RWPE1 (cell line): ENCODE measurements at regions not wholly inside any gene's neighbourhood (a gene's known extent, or its start where the extent isn't known, plus 50 kb on each side); places are given as distances from the start of the nearest gene placed in this dataset.

Experiments used
- CTCF ChIA-PET: fragments of 350-600 bp; sonication (Branson Sonifier 250); formaldehyde crosslinking; extraction: SDS; loops from one replicate; lab custom pipeline; 2021; lab: Yijun Ruan, JAX
- POLR2A ChIA-PET: fragments of 400-600 bp; formaldehyde crosslinking; extraction: SDS; loops from one replicate; lab custom pipeline; 2020; ENCODE audit warnings: antibody characterized with exemption; ENCODE audit not compliant: low non-redundant PET; lab: Yijun Ruan, JAX
- DNase-seq: peaks from one replicate; pipeline ENCODE4 v3.0.0; 2012; ENCODE audit warnings: low spot score
- H3K27ac ChIP-seq: fragments of 450-650 bp; 2 replicates; pipeline ENCODE4 v1.5.1; 2017
- TF ChIP-seq, protein P1 (sequence below): fragments of 450-650 bp; conservative IDR thresholded peaks from 2 replicates; pipeline ENCODE4 v1.5.1; 2017; ENCODE audit warnings: low read depth, mild to moderate bottlenecking

DNA sequence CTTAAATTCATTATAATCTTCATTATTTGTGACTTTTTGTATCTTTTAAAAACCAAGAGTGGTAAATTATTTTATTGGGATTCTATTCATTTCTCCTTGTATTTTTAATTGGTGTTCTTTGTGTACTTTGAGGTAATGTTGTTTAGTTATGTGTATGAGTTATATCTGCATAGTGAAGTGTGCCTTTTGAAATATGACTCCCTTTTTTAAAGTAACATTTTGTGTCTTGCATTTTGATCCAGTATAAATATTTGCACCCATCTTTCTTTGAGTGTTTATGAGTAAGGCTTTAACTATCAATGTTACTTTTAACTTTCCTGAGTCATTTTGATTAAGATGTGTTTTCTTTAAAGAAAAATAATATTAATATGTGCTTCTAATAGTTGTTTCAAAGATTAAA, 90.0 kb upstream of the MYOCD start:
- ChIA-PET CTCF (no interaction called here), POLR2A (no interaction called here)
- TF ChIP-seq, protein P1, sequence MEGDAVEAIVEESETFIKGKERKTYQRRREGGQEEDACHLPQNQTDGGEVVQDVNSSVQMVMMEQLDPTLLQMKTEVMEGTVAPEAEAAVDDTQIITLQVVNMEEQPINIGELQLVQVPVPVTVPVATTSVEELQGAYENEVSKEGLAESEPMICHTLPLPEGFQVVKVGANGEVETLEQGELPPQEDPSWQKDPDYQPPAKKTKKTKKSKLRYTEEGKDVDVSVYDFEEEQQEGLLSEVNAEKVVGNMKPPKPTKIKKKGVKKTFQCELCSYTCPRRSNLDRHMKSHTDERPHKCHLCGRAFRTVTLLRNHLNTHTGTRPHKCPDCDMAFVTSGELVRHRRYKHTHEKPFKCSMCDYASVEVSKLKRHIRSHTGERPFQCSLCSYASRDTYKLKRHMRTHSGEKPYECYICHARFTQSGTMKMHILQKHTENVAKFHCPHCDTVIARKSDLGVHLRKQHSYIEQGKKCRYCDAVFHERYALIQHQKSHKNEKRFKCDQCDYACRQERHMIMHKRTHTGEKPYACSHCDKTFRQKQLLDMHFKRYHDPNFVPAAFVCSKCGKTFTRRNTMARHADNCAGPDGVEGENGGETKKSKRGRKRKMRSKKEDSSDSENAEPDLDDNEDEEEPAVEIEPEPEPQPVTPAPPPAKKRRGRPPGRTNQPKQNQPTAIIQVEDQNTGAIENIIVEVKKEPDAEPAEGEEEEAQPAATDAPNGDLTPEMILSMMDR, result no peak
- H3K27ac ChIP-seq, result no peak overlapping the region
- no peak for DNase-seq

DNA sequence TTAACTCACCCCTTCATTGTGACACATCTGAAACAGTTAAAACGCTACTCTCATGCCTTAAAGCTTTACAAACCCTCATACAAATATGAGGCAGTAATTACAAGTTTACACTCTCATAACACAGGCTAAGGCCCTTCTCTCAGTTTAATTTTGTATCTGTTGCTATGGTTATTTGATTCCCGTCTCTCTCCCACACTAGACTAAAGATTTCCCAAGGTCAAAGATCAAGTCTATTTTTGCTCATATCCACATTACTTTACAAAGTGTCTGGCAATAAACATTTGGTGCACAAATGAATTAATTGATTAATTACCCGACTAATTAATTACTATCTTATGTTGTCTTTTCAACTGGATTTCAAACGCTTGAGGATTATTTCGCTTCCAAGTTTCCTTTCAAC, 86.4 kb upstream of the MYOCD start:
- TF ChIP-seq, protein P1, result no peak
- ChIA-PET POLR2A (no interaction called here), CTCF (interaction anchor here (0.7 kb wide), 1 partner anchor 1189 kb away, joined by 3 read pairs; no protein-coding TSS in a partner anchor)
- H3K27ac ChIP-seq, result no peak overlapping the region
- no peak for DNase-seq

DNA sequence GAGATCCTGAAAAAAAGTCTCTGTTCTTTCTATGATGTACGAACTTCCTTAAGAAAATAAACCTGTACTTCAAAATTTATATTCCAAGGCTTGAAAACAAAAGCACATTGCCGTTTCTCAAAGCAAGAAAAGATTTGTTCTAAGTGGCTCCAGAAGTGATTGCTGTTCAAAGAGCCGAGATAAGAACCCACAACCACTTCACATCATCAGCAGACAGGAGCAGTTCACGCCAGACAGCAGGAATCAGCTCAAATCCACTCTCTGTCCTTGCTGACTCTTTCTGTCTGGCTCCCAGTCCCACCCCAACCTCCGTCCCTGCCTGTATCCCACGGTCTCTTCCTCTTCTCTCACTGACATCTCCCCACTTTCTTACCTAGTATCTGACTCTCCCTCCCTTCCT, 85.0 kb upstream of the MYOCD start:
- DNase-seq, result no peak
- ChIA-PET CTCF (no interaction called here), POLR2A (no interaction called here)
- TF ChIP-seq, protein P1, result no peak
- no peak overlapping the region for H3K27ac ChIP-seq

DNA sequence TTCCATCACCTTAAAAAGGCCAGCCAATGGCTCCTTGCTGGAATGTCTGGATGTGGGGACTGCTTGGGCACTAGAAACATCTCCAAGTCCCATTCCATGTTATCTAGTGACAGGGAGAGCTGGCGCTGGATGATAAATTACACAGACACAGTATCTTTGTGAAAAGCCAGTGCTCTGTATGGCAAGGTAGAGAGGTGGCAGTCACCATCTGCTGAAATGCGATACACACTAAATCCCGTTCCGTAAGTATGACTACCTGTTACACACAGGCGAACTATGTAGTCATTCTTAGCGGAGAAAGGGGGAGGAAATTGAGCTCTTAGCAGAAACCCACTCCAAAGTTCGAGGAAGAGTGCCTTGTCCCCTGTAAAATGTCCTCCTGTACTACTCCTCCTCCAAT, 81.0 kb upstream of the MYOCD start:
- TF ChIP-seq, protein P1, result no peak
- CTCF ChIA-PET, result no interaction called here
- POLR2A ChIA-PET, result no interaction called here
- no peak for DNase-seq
- no peak overlapping the region for H3K27ac ChIP-seq

DNA sequence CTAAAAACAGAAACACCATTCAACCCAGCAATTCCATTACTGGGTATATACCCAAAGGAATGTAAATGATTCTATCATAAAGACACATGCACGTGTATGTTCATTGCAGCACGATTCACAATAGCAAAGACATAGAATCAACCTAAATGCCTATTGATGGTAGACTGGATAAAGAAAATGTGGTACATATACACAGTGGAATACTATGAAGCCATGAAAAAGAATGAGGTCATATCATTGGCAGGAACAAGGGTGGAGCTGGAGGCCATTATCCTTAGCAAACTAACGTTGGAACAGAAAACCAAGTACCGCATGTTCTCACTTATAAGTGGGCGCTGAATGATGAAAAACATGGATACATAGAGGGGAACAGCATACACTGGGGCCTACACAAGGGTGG, 77.2 kb upstream of the MYOCD start:
- no peak for DNase-seq
- ChIA-PET POLR2A (no interaction called here), CTCF (no interaction called here)
- TF ChIP-seq, protein P1, result no peak
- H3K27ac ChIP-seq, result no peak overlapping the region

DNA sequence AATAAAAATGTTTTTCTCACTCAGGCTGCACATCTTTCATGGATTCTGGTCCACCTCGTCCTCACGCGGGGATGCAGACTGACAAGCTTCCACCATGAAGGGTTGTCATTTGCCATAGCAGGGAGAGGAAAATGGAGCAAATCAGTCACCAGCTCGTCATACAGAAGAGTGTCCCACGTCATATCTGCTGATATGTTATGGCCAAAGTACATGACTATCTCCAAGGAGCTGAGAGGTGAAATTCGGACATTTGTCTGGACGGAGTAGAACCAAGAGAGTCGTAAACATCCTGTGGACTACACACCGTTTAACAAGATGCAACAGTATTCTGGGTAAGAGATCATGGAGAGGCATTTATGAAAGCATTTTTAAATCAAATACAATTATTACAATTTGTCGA, 75.3 kb upstream of the MYOCD start:
- POLR2A ChIA-PET, result no interaction called here

More for the DNA sequence above, 75.3 kb upstream of the MYOCD start:
- no peak overlapping the region for H3K27ac ChIP-seq
- DNase-seq, result no peak
- CTCF ChIA-PET, result interaction anchor here (0.6 kb wide), 2 partner anchors 102 to 275 kb away, joined by 3 to 4 read pairs; no protein-coding TSS in a partner anchor
- TF ChIP-seq, protein P1, result no peak
